Breast epithelium (tissue), 3 donors: ENCODE measurements at regions not wholly inside any gene's neighbourhood (a gene's known extent, or its start where the extent isn't known, plus 50 kb on each side); places are given as distances from the start of the nearest gene placed in this dataset.

ENCODE experiments used
- POLR2A ChIP-seq: fragments of 450-650 bp; IDR thresholded peaks from one replicate; pipeline ENCODE4 v1.6.1; 2016; ENCODE audit warnings: antibody characterized with exemption, mild to moderate bottlenecking, moderate library complexity
- TF ChIP-seq, protein P1 (sequence below), 3 donors: fragments of 450-650 bp; IDR thresholded peaks; one replicate each; pipeline ENCODE4 v1.5.1; 2016 to 2017; ENCODE audit warnings: antibody characterized with exemption in 3 of 3, mild to moderate bottlenecking in 3 of 3, moderate library complexity in 3 of 3

DNA sequence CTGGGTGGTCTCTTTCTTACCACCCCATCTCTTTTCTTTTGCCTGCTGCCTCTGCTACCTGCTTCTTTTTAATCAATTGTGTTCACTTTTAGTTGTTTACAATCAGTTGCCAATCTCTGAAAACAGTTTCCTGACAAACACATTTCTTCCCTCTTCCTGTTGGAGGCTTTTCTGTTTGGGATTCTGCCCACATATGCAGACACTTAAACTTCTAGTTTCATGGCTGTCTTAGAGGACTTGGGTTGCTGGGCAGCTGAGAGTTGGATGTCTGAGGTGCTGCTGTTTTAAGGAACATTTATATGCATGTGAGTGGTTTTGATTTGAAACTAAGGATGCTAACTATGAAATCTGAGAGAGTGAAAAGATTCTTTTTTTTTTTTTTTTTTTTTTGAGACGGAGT is 112.3 kb upstream of the LIMCH1 start:
- TF ChIP-seq POLR2A = no peak
- TF ChIP-seq, protein P1, sequence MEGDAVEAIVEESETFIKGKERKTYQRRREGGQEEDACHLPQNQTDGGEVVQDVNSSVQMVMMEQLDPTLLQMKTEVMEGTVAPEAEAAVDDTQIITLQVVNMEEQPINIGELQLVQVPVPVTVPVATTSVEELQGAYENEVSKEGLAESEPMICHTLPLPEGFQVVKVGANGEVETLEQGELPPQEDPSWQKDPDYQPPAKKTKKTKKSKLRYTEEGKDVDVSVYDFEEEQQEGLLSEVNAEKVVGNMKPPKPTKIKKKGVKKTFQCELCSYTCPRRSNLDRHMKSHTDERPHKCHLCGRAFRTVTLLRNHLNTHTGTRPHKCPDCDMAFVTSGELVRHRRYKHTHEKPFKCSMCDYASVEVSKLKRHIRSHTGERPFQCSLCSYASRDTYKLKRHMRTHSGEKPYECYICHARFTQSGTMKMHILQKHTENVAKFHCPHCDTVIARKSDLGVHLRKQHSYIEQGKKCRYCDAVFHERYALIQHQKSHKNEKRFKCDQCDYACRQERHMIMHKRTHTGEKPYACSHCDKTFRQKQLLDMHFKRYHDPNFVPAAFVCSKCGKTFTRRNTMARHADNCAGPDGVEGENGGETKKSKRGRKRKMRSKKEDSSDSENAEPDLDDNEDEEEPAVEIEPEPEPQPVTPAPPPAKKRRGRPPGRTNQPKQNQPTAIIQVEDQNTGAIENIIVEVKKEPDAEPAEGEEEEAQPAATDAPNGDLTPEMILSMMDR (IDR thresholded peaks at IDR 0.05) = no peak
